ENCODE measurements at regions not wholly inside any gene's neighbourhood (a gene's known extent, or its start where the extent isn't known, plus 50 kb on each side); places are given as distances from the start of the nearest gene placed in this dataset.
"Not testable (repeated sequence)": the region's sequence is repeated elsewhere in the genome, so short reads cannot be mapped to it uniquely, and the experiment has no call there.

GRCh38 chr2:40584432-40584831, 132.5 kb upstream of the SLC8A1 start:
- FAIRE-seq, result no peak

- FAIRE-seq, result no peak
Measured at GRCh38 chr2:40591774-40592173, 139.9 kb upstream of the SLC8A1 start.

- no peak for FAIRE-seq
Measured at GRCh38 chr2:40592218-40592617, 140.3 kb upstream of the SLC8A1 start.

GRCh38 chr2:40606862-40607261, 155.0 kb upstream of the SLC8A1 start:
- FAIRE-seq, result no peak

DNA sequence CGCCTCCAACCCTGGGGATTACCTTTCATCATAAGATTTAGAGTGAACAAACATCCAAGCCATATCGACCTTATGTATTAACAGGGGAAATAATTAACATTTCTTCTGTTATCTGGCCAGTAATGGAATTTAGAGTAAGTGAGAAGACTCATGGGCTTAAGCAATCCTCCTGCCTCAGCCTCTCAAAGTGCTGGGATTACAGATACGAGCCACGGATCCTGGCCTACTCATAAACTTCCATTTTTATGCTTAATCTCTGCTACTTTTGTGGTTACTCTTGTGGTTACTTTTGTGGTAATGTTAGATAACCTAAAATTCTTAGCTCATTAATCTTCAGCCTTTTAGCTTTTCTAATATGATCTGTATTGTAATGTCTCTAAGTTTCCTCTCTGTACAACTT, 159.3 kb upstream of the SLC8A1 start:
- no peak for FAIRE-seq

GRCh38 chr2:40625849-40626248, 174.0 kb upstream of the SLC8A1 start:
- FAIRE-seq, result no peak

GRCh38 chr2:40628556-40628955, 176.7 kb upstream of the SLC8A1 start:
- no peak for FAIRE-seq

DNA sequence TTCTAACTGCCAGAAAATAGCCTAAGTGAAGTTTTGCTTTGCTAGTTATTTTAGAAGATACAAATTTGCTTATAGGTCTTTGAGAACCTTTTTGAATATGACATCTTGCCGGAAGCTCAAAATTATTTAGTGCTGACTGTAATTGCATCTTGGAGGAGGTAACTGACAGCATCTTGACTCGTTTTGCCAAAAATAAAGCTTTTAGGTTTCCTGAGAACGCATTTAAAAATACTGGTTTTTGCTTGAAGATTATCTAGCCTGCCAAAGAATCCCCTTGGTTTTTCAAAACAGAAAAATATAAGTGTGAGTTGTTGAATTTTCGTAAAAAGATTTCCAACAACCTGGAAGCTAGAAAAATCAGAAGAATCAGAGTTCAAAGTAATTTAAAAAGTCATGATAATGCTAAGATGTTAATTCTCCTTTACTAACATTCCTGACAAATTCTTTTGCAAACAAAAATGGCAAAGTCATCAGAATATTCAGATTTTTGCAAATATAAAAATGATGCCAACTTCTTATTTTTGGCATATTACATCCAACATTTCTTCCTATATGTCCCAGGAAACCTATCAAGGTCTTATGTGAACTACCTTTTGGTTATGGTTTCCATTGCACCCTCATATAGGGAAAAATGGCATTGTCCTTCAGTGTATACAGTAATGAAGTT, 178.0 kb upstream of the SLC8A1 start:
- no peak for FAIRE-seq

DNA sequence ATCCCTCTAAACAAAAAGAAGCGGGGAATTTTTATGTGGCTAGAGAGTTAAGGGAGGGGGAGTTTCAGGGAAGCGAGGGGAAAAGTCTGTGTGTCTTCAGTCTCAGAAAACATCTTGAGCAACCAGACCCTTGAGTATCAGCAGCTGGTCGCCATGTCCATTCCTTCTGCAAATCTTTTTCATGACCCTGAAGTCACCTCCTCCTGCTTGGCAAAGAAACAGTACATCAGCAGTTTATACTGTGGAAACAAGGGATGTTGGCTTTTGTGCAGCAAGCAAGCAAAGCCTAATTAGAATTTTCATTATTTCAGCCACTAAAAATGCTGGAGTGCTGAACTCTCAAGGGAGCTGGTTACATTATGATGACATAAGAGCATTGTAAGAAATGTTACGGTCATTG, 187.4 kb upstream of the SLC8A1 start:
- no peak for FAIRE-seq

DNA sequence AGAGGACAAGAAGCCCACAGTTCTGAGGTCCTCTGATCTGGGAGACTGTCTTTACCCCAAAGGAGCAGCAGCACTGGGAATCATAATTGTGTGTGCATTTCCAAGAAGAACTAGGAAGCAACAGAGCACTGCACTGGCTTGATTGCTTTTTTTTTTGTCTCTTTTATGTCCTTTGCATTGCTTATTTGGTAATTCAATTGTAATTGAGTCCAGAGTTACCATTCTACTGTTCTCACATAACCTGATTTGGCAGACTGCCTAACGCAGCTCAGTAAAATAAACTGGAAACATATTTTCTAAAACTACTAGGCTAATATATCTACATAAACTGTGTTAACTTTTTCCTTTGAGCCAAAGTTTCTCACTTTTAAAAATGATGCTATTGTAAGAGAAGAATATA, 190.3 kb upstream of the SLC8A1 start:
- FAIRE-seq, result no peak

- FAIRE-seq, result no peak
Measured at GRCh38 chr2:40642726-40643125, 190.8 kb upstream of the SLC8A1 start.

GRCh38 chr2:40646642-40647041, 194.8 kb upstream of the SLC8A1 start:
- FAIRE-seq, result no peak

GRCh38 chr2:40652155-40652554, 200.3 kb upstream of the SLC8A1 start:
- no peak for FAIRE-seq

DNA sequence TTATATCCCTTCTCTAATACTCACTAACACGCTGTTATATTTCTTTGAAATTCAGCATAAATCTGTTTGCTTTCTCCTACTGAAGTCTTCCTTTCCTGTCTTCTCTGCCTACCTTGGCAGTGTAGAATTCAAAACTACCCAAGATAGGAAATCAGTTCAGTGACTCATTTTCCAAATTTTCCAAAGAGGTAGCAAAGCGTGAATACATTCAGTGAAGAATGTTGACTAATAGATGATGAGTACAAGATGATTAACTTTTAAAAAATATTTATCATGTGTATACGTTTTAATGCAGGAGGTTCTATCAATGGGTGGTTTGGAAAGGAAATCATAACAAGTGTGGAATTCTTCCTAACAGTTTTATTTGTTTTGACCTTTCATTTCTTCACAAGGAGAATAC, 201.9 kb upstream of the SLC8A1 start:
- no peak for FAIRE-seq

DNA sequence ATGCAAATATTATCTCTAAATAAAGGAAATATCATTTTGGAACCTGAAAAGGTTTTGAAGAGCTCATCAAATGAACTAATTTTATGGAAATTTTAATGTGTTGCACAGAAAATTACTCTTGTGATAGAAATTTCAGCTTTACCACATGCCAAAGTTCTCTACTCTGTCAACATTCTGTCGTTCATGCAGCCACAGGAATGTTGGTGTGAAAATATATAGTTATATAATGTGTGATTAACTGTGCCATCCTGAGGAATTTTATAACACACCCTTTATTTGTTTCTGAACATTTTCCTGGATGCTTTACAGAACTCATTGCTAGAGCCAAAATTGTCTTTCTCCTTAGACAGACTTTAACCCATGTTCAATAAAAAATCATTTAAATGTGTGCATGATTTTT, 202.5 kb upstream of the SLC8A1 start:
- no peak for FAIRE-seq

DNA sequence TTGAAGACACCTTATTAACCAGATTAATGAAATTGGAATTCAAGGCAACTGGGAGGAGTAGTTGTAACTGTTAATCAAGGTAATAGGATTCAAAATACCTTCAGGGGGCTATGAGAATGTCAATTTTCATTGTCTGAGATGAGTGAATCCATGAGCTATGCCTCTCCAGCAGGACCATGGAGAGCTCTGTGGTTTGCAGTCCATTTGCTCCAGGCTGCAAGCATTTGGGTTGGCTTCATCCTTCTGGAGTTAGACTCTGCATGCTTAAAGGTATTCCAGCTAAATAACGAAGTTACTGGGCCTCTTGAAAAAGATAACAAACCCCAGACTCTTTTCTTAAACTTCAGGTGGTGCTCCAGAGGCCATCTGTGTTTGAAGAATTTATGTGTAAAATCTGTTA, 207.1 kb upstream of the SLC8A1 start:
- FAIRE-seq, result no peak

DNA sequence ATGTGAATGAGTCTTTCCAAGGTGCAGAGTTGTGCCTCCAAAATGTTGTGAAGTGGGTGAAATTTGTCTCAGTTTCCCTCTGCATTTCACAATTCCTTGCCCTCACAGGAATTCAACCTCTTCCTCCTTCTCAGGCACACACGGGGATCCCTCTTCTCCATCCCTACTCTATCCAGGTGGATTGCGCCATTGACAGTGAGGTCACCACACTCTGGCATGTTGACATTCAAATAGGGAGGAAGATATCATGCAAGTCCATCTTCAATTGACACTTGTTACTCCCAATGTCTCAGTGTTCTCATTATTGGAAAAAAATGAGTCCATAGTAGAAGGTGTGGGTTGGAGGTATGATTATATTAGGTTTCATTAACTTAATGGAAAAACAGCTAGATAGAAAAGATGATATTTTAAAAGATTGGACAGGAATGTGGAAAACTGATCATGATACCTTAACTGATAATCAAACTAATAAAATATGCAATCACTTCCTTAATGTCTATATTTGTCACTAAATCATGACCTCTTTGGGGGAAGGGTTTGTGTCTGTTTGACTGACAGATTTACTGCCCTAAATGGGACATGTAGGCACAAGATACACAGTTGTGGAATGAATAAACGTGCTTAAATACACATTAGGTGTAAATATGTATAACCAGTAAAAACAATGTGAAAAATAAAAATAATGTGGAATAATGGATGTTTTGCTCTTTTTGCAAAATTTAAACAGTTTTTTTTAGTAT, 213.8 kb upstream of the SLC8A1 start:
- no peak for FAIRE-seq

GRCh38 chr2:40666398-40666797, 214.5 kb upstream of the SLC8A1 start:
- no peak for FAIRE-seq

DNA sequence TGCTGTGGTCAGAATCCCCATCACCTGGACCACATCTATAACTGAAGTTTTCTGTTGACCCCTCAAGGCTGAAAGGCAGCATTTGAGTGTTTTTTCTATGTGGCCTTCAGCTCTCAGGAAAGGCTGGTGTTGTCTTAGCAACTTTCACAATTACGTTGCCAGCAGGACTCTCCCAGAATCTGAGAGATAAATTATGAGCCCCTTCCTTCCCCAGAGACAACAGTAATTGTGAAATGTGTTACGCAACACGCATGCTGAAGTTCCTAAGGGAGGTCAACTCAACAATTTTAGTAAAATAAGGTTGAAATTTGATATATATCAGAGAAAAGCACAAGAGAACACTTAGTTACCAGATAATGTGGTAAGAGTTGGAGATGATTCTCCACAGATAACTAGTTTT, 216.5 kb upstream of the SLC8A1 start:
- FAIRE-seq, result no peak

GRCh38 chr2:40676134-40676790, 224.4 kb upstream of the SLC8A1 start:
- FAIRE-seq, result not testable (repeated sequence)

- no peak for FAIRE-seq
Measured at GRCh38 chr2:40680547-40680946, 228.7 kb upstream of the SLC8A1 start.

DNA sequence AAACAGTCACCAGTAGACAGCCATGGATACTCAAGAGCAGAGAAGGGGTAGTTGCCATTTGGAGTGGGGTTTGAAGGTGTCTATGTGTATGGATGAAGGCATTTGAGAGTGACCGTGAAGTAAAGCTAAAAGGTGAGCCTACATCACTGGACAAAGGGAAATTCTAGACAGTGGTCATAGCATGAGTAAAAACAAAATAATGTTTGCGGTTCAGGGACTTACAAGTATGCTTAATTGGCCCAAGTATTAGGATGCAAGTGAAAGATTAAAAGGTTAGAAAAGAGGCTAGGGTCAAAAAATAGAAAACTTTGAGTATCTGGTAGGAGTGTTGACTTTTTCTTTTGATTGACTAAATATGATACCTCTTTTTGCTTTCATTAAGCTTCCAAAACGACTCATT, 238.1 kb upstream of the SLC8A1 start:
- no peak for FAIRE-seq

DNA sequence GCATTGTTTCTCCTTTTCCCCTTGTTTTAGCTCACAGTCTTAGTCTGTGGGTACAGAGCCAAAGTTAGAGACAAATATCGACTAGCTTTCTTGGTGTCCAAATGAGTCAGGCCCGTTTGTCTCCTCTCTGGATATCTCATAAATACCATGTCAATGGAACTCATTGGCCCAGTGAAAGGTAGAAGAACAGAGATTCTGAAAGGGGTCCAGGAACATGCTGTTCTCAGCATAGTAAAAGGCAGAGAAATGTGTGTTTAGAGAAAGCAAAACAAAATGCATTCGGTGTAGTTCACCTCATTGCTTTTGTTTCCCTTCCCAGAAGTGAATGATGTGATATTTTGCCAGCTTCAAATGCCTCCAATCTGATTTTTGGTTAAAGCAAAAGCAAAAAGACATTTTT, 238.6 kb upstream of the SLC8A1 start:
- no peak for FAIRE-seq

Data from colon (tissue), 2 donors.